ENCODE measurements at regions not wholly inside any gene's neighbourhood (a gene's known extent, or its start where the extent isn't known, plus 50 kb on each side); places are given as distances from the start of the nearest gene placed in this dataset.
"Not testable (repeated sequence)": the region's sequence is repeated elsewhere in the genome, so short reads cannot be mapped to it uniquely, and the experiment has no call there.

- Histone ChIP-seq H3K4me1 (no peaks in the 10 kb centered on the region), H3K36me3 (no peaks in the 10 kb centered on the region), H3K27me3 (no peaks in the 10 kb centered on the region), H3K4me3 (no peak overlapping the region), H3K9me3 (peaks cover 0 to 11% of the 10 kb centered on the region in 2 donors), H3K27ac (no peak overlapping the region)
- ATAC-seq (no peak), DNase-seq (no peak)
- intact Hi-C loops (cut with DNase I): no loop called here
- TF ChIP-seq CTCF (IDR thresholded peaks at IDR 0.05): no peak
These were observed 199.9 kb upstream of the TMEFF2 start for GRCh38 chr2:192394605-192395004.

- Histone ChIP-seq H3K27ac (no peak overlapping the region), H3K36me3 (no peaks in the 10 kb centered on the region), H3K9me3 (peaks cover 0 to 9% of the 10 kb centered on the region in 2 donors), H3K27me3 (no peaks in the 10 kb centered on the region), H3K4me1 (no peaks in the 10 kb centered on the region), H3K4me3 (no peak overlapping the region)
- intact Hi-C loops (cut with DNase I): no loop called here
- no peak for DNase-seq
- ATAC-seq: no peak
- no peak for TF ChIP-seq CTCF (IDR thresholded peaks at IDR 0.05)
These were observed 196.3 kb upstream of the TMEFF2 start for GRCh38 chr2:192391041-192391440.

- intact Hi-C loops (cut with DNase I): no loop called here
- no peak for TF ChIP-seq CTCF (IDR thresholded peaks at IDR 0.05)
- no peaks in the 10 kb centered on the region for H3K4me1 ChIP-seq
- ATAC-seq (no peak), DNase-seq (no peak)
- no peaks in the 10 kb centered on the region for H3K36me3 ChIP-seq
- no peaks in the 10 kb centered on the region for H3K27me3 ChIP-seq
- no peak overlapping the region for H3K4me3 ChIP-seq
- H3K27ac ChIP-seq: no peak overlapping the region
- H3K9me3 ChIP-seq: peaks cover 0 to 10% of the 10 kb centered on the region in 2 donors
These were observed 195.7 kb upstream of the TMEFF2 start for GRCh38 chr2:192390401-192390800.

- H3K4me3 ChIP-seq; H3K27ac ChIP-seq; ATAC-seq; H3K36me3 ChIP-seq; intact Hi-C loops (cut with DNase I); H3K4me1 ChIP-seq; H3K27me3 ChIP-seq; DNase-seq: not testable (repeated sequence)
- H3K9me3 ChIP-seq: peaks cover 0 to 22% of the 10 kb centered on the region in 2 donors
These were observed 189.5 kb upstream of the TMEFF2 start for GRCh38 chr2:192384191-192384590.

GRCh38 chr2:192381082-192381481, 186.3 kb upstream of the TMEFF2 start:
- no peaks in the 10 kb centered on the region for H3K4me1 ChIP-seq
- no peaks in the 10 kb centered on the region for H3K27me3 ChIP-seq
- no peak overlapping the region for H3K4me3 ChIP-seq
- no peak for DNase-seq
- no peaks in the 10 kb centered on the region for H3K36me3 ChIP-seq
- TF ChIP-seq CTCF (IDR thresholded peaks at IDR 0.05): no peak
- H3K27ac ChIP-seq: no peak overlapping the region
- no peak for ATAC-seq
- intact Hi-C loops (cut with DNase I): no loop called here
- H3K9me3 ChIP-seq: peaks cover 0 to 13% of the 10 kb centered on the region in 2 donors

- H3K27ac ChIP-seq: no peak overlapping the region
- peaks cover 0 to 8% of the 10 kb centered on the region in 2 donors for H3K9me3 ChIP-seq
- H3K4me1 ChIP-seq: no peaks in the 10 kb centered on the region
- ATAC-seq: no peak
- DNase-seq: no peak
- H3K36me3 ChIP-seq: no peaks in the 10 kb centered on the region
- H3K4me3 ChIP-seq: no peak overlapping the region
- TF ChIP-seq CTCF (IDR thresholded peaks at IDR 0.05): no peak
- intact Hi-C loops (cut with DNase I): no loop called here
- no peaks in the 10 kb centered on the region for H3K27me3 ChIP-seq
These were observed 185.0 kb upstream of the TMEFF2 start for GRCh38 chr2:192379736-192380135.

Data from left lung (tissue), 4 donors.